ENCODE measurements at regions not wholly inside any gene's neighbourhood (a gene's known extent, or its start where the extent isn't known, plus 50 kb on each side); places are given as distances from the start of the nearest gene placed in this dataset.

GRCh38 chr16:54822492-54822891, 108.2 kb upstream of the IRX5 start:
- 30% methylated on average over 5 of the region's 5 CpGs for WGBS (ENCODE audit: missing lambda C conversion rate)
- Histone ChIP-seq H3K27ac (no peak overlapping the region), H3K9me3 (no peaks in the 10 kb centered on the region), H3K4me3 (no peak overlapping the region), H3K4me2 (no peak overlapping the region), H3K4me1 (no peaks in the 10 kb centered on the region)
- TF ChIP-seq FOSL2 (IDR thresholded peaks at IDR 0.05) (no peak), FOSL2 (CRISPR knock-in tag; IDR thresholded peaks at IDR 0.05) (no peak), MAFK (IDR thresholded peaks at IDR 0.05; ENCODE audit: partially characterized antibody) (no peak), BHLHE40 (IDR thresholded peaks at IDR 0.05; ENCODE audit: low read depth, low read length) (no peak), HES2 (IDR thresholded peaks at IDR 0.05) (no peak), HMGXB4 (CRISPR knock-in tag; IDR thresholded peaks at IDR 0.05; ENCODE audit: borderline replicate concordance) (no peak), KDM5A (IDR thresholded peaks at IDR 0.05) (no peak), EHF (CRISPR knock-in tag; IDR thresholded peaks at IDR 0.05) (no peak), HOXB13 (CRISPR knock-in tag; IDR thresholded peaks at IDR 0.05; ENCODE audit: low read depth) (no peak), RCOR1 (IDR thresholded peaks at IDR 0.05; ENCODE audit: low read depth, low read length) (no peak), REST (IDR thresholded peaks at IDR 0.05) (no peak), MAZ (IDR thresholded peaks at IDR 0.05; ENCODE audit: borderline replicate concordance, low read depth, low read length) (no peak), NPAS2 (CRISPR knock-in tag; IDR thresholded peaks at IDR 0.05; ENCODE audit: borderline replicate concordance) (no peak), CHD2 (IDR thresholded peaks at IDR 0.05; ENCODE audit: low read length, partially characterized antibody) (no peak), CBX2 (IDR thresholded peaks at IDR 0.05; ENCODE audit: borderline replicate concordance, low read depth) (no peak), ATOH8 (CRISPR knock-in tag; IDR thresholded peaks at IDR 0.05; ENCODE audit: low read depth) (no peak), CTCF (IDR thresholded peaks at IDR 0.05) (no peak), E2F6 (IDR thresholded peaks at IDR 0.05; ENCODE audit: borderline replicate concordance, low read depth) (no peak), CBX8 (IDR thresholded peaks at IDR 0.05) (no peak), NR3C1 (IDR thresholded peaks at IDR 0.05) (no peak)
- ChIA-PET POLR2A (no interaction called here), CTCF (no interaction called here)
- FAIRE-seq (no peak), DNase-seq (ENCODE audit: low read depth in 1 of 2, low spot score in 1 of 2) (no peak), ATAC-seq (no peak)

All from A549 (cell line).